Endothelial cell of umbilical vein (primary cell): ENCODE measurements at regions not wholly inside any gene's neighbourhood (a gene's known extent, or its start where the extent isn't known, plus 50 kb on each side); places are given as distances from the start of the nearest gene placed in this dataset.

Experiments
- BruUV-seq: library from RNA; stranded (reverse); fragments of 400-500 nt; replicated peaks from 2 replicates; lab custom pipeline; 2021; lab: Mats Ljungman, UMichigan
- CTCF ChIA-PET: fragments of 300-600, 350-600 bp; sonication (Branson Sonifier 250); formaldehyde crosslinking; loops from one replicate; lab custom pipeline; 2021; ENCODE audit warnings: antibody characterized with exemption, inconsistent platforms; lab: Charles Lee
- POLR2A ChIA-PET: fragments of 300-600, 350-600 bp; sonication (Branson Sonifier 250); formaldehyde crosslinking; loops from one replicate; lab custom pipeline; 2021; ENCODE audit warnings: antibody characterized with exemption, inconsistent platforms; lab: Charles Lee
- DNase-seq: peaks from one replicate; pipeline ENCODE4 v3.0.0-alpha.2; 2011; ENCODE audit warnings: low read depth, low spot score
- FAIRE-seq: peaks from 2 replicates; lab custom pipeline; 2011; peaks lifted over from hg19 to GRCh38; lab: Jason Lieb, UNC
- H2AFZ ChIP-seq: 2 replicates; pipeline ENCODE4 v1.6.0; 2012; ENCODE audit warnings: low read depth, low read length, control low read depth, inconsistent platforms
- H3K27ac ChIP-seq: 2 replicates; pipeline ENCODE4 v1.5.1; 2011; ENCODE audit warnings: low read depth, mild to moderate bottlenecking, control low read depth, low read length, moderate library complexity; ENCODE audit not compliant: insufficient read depth
- H3K27me3 ChIP-seq, 2 experiments: 2 replicates each; pipeline versions ENCODE4 v1.6.0 to v1.6.1; 2011; ENCODE audit warnings: low read length in 2 of 2, mixed read lengths in 1 of 2; ENCODE audit not compliant: control insufficient read depth in 2 of 2, insufficient read depth in 2 of 2
- H3K36me3 ChIP-seq, 2 experiments: 2 replicates in 1 of 2; 3 replicates in 1 of 2; pipeline ENCODE4 v1.5.1; 2011; ENCODE audit warnings: low read length in 2 of 2, mild to moderate bottlenecking in 1 of 2, moderate library complexity in 1 of 2; ENCODE audit not compliant: control insufficient read depth in 2 of 2, insufficient read depth in 2 of 2; ENCODE audit errors: extremely low read depth in 1 of 2
- H3K4me1 ChIP-seq: 3 replicates; pipeline ENCODE4 v1.5.1; 2011; ENCODE audit warnings: mild to moderate bottlenecking, low read length; ENCODE audit not compliant: control insufficient read depth, insufficient read depth; ENCODE audit errors: extremely low read depth
- H3K4me2 ChIP-seq: 2 replicates; pipeline ENCODE4 v1.6.1; 2011; ENCODE audit warnings: low read length, control low read depth, mixed read lengths; ENCODE audit not compliant: insufficient read depth
- H3K4me3 ChIP-seq, 3 experiments: fragments of 200-600 bp in 1 of 3; sonication (generic), shearing (Covaris generic) in 1 of 3; replicated peaks in 1 of 3; 2 replicates each; pipeline ENCODE4 v1.5.1; 2011 to 2016; ENCODE audit warnings: control low read depth in 3 of 3, low read length in 3 of 3, mild to moderate bottlenecking in 2 of 3, inconsistent platforms in 1 of 3, low read depth in 1 of 3, moderate library complexity in 1 of 3; ENCODE audit not compliant: insufficient read depth in 1 of 3
- H3K79me2 ChIP-seq: 2 replicates; pipeline ENCODE4 v1.6.0; 2012; ENCODE audit warnings: low read length, inconsistent platforms; ENCODE audit not compliant: control insufficient read depth, insufficient read depth
- H3K9ac ChIP-seq: replicated peaks from 2 replicates; pipeline ENCODE3; 2011; ENCODE audit warnings: low read length, control low read depth; ENCODE audit not compliant: insufficient read depth; ENCODE audit errors: extremely low read depth
- H3K9me1 ChIP-seq: replicated peaks from 3 replicates; pipeline ENCODE4 v1.6.0; 2011; ENCODE audit warnings: mild to moderate bottlenecking, low read length; ENCODE audit not compliant: control insufficient read depth, insufficient read depth; ENCODE audit errors: extremely low read depth
- H3K9me3 ChIP-seq: replicated peaks from 2 replicates; pipeline ENCODE4 v1.5.1; 2012; ENCODE audit warnings: low read length, inconsistent platforms; ENCODE audit not compliant: control insufficient read depth, insufficient read depth
- H4K20me1 ChIP-seq: replicated peaks from 2 replicates; pipeline ENCODE3; 2011; ENCODE audit warnings: mild to moderate bottlenecking, low read length; ENCODE audit not compliant: control insufficient read depth, insufficient read depth; ENCODE audit errors: extremely low read depth
- EZH2 ChIP-seq: IDR thresholded peaks from 2 replicates; pipeline ENCODE4 v1.6.1; 2012; ENCODE audit warnings: borderline replicate concordance, low read depth, mild to moderate bottlenecking, moderate library complexity, low read length, inconsistent platforms; ENCODE audit not compliant: severe bottlenecking
- FOS ChIP-seq: IDR thresholded peaks from 2 replicates; pipeline ENCODE4 v1.6.1; 2011; ENCODE audit warnings: mild to moderate bottlenecking, low read length, moderate library complexity, borderline replicate concordance; ENCODE audit not compliant: insufficient read depth
- GATA2 ChIP-seq: IDR thresholded peaks from 2 replicates; pipeline ENCODE4 v1.7.0; 2011; ENCODE audit warnings: low read depth, mild to moderate bottlenecking, moderate library complexity, mixed read lengths, low read length; ENCODE audit not compliant: insufficient read length, insufficient read depth
- JUN ChIP-seq: IDR thresholded peaks from 2 replicates; pipeline ENCODE4 v1.6.1; 2011; ENCODE audit warnings: borderline replicate concordance, low read depth; ENCODE audit not compliant: insufficient read length, insufficient read depth
- MYC ChIP-seq: IDR thresholded peaks from one replicate; pipeline ENCODE4 v1.6.1; 2011; ENCODE audit warnings: mild to moderate bottlenecking, low read depth, low read length
- POLR2A ChIP-seq: IDR thresholded peaks from 2 replicates; pipeline ENCODE4 v1.6.1; 2012; ENCODE audit warnings: low read depth, mild to moderate bottlenecking, control low read depth, low read length
- POLR2AphosphoS5 ChIP-seq: IDR thresholded peaks from 2 replicates; pipeline ENCODE4 v1.6.1; 2012; ENCODE audit warnings: low read depth, mild to moderate bottlenecking, control low read depth, low read length, moderate library complexity; ENCODE audit not compliant: insufficient read depth
- dilution Hi-C: fragments of 300-500 bp; cut with MboI; formaldehyde crosslinking; loops from one replicate; pipeline ENCODE4 v1.15.0; 2019; ENCODE audit warnings: low sequenced_read_pairs; ENCODE audit not compliant: extremely low pct_ligation_motif_present
- intact Hi-C: fragments of 100-400 bp; cut with micrococcal nuclease; formaldehyde crosslinking; loops from one replicate; pipeline ENCODE4 v1.10.0; 2022
- TF ChIP-seq, protein P1 (sequence below): IDR thresholded peaks from 2 replicates; pipeline ENCODE4 v1.6.1; 2011; ENCODE audit not compliant: insufficient read depth, insufficient read length
- TF ChIP-seq, protein P2 (sequence below), 2 donors: IDR thresholded peaks; 1 replicate in 1 of 2; 2 replicates in 1 of 2; pipeline ENCODE4 v1.5.1; 2011; ENCODE audit warnings: low read length in 2 of 2, mild to moderate bottlenecking in 2 of 2, moderate library complexity in 2 of 2, control low read depth in 1 of 2, inconsistent platforms in 1 of 2, low read depth in 1 of 2; ENCODE audit not compliant: insufficient read depth in 1 of 2; ENCODE audit errors: extremely low read depth in 1 of 2

GRCh38 chr16:26787924-26788323 is 278.8 kb upstream of the C16orf82 start:
- no peak overlapping the region for H3K4me2 ChIP-seq
- TF ChIP-seq MYC (no peak), POLR2A (no peak), JUN (no peak), POLR2AphosphoS5 (no peak), FOS (no peak), GATA2 (no peak), EZH2 (no peak)
- TF ChIP-seq, protein P1, sequence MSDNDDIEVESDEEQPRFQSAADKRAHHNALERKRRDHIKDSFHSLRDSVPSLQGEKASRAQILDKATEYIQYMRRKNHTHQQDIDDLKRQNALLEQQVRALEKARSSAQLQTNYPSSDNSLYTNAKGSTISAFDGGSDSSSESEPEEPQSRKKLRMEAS: no peak
- TF ChIP-seq, protein P2, sequence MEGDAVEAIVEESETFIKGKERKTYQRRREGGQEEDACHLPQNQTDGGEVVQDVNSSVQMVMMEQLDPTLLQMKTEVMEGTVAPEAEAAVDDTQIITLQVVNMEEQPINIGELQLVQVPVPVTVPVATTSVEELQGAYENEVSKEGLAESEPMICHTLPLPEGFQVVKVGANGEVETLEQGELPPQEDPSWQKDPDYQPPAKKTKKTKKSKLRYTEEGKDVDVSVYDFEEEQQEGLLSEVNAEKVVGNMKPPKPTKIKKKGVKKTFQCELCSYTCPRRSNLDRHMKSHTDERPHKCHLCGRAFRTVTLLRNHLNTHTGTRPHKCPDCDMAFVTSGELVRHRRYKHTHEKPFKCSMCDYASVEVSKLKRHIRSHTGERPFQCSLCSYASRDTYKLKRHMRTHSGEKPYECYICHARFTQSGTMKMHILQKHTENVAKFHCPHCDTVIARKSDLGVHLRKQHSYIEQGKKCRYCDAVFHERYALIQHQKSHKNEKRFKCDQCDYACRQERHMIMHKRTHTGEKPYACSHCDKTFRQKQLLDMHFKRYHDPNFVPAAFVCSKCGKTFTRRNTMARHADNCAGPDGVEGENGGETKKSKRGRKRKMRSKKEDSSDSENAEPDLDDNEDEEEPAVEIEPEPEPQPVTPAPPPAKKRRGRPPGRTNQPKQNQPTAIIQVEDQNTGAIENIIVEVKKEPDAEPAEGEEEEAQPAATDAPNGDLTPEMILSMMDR (IDR thresholded peaks at IDR 0.05; ENCODE audit: extremely low read depth in 1 of 2, insufficient read depth in 1 of 2, low read depth in 1 of 2, low read length in 2 of 2): no peak
- no peaks in the 10 kb centered on the region for H3K9me1 ChIP-seq
- no peak overlapping the region for H3K4me3 ChIP-seq
- dilution Hi-C loops (no loop called here), intact Hi-C loops (no loop called here)
- DNase-seq: no peak
- no peaks in the 10 kb centered on the region for H3K9me3 ChIP-seq
- no peaks in the 10 kb centered on the region for H3K79me2 ChIP-seq
- no peaks in the 10 kb centered on the region for H3K27me3 ChIP-seq
- H3K27ac ChIP-seq: no peak overlapping the region
- no peak overlapping the region for H2AFZ ChIP-seq
- BruUV-seq: no TSS peak
- CTCF ChIA-PET: no interaction called here
- no peaks in the 10 kb centered on the region for H4K20me1 ChIP-seq
- H3K4me1 ChIP-seq: no peaks in the 10 kb centered on the region
- FAIRE-seq: no peak
- H3K36me3 ChIP-seq: no peaks in the 10 kb centered on the region
- no peak overlapping the region for H3K9ac ChIP-seq
- POLR2A ChIA-PET: no interaction called here
